GM12878 (cell line): ENCODE measurements at regions not wholly inside any gene's neighbourhood (a gene's known extent, or its start where the extent isn't known, plus 50 kb on each side); places are given as distances from the start of the nearest gene placed in this dataset.

ENCODE experiments used
- ATAC-seq: fragments of 200-7000 bp; cut with Tn5 transposase; 3 replicates; pipeline ENCODE4 v1.9.1; 2020; ENCODE audit warnings: mild to moderate bottlenecking, moderate library complexity
- BruUV-seq: library from RNA; stranded (reverse); fragments of 400-500 nt; replicated peaks from 2 replicates; lab custom pipeline; 2021; lab: Mats Ljungman, UMichigan
- CTCF ChIA-PET: fragments of 300-600 bp; sonication (Branson Sonifier 250); formaldehyde crosslinking; extraction: SDS; loops from one replicate; lab custom pipeline; 2021; ENCODE audit warnings: inconsistent platforms; lab: Yijun Ruan, JAX
- POLR2A ChIA-PET: fragments of 350-600 bp; formaldehyde crosslinking; extraction: SDS; loops from one replicate; lab custom pipeline; 2021; ENCODE audit warnings: inconsistent platforms; lab: Charles Lee
- RAD21 ChIA-PET: fragments of 300-600 bp; sonication (Branson Sonifier 250); formaldehyde crosslinking; loops from one replicate; lab custom pipeline; 2023; ENCODE audit warnings: antibody characterized with exemption; ENCODE audit not compliant: unreplicated experiment; lab: Charles Lee
- SMC1A ChIA-PET: fragments of 300-600 bp; sonication (Branson Sonifier 250); formaldehyde crosslinking; loops from one replicate; lab custom pipeline; 2023; ENCODE audit not compliant: unreplicated experiment, uncharacterized antibody; lab: Charles Lee
- DNase-seq: peaks from one replicate; pipeline ENCODE4 v3.0.0-alpha.2; 2011; ENCODE audit warnings: low read depth, low spot score
- FAIRE-seq: peaks from 3 replicates; lab custom pipeline; 2011; peaks lifted over from hg19 to GRCh38; lab: Jason Lieb, UNC
- H2AFZ ChIP-seq: 2 replicates; pipeline ENCODE4 v1.6.0; 2011; ENCODE audit warnings: low read depth, low read length, control low read depth; ENCODE audit not compliant: control insufficient read depth
- H3K27ac ChIP-seq: 2 replicates; pipeline ENCODE4 v1.5.1; 2011; ENCODE audit warnings: control low read depth; ENCODE audit not compliant: control insufficient read depth, insufficient read depth
- H3K27me3 ChIP-seq, 2 experiments: replicated peaks in 1 of 2; 2 replicates each; pipeline versions ENCODE4 v1.6.0 to v1.6.1; 2011; ENCODE audit warnings: low read length in 1 of 2; ENCODE audit not compliant: control insufficient read depth in 2 of 2, insufficient read depth in 2 of 2
- H3K36me3 ChIP-seq, 2 experiments: 2 replicates each; pipeline ENCODE4 v1.5.1; 2011; ENCODE audit warnings: low read length in 1 of 2; ENCODE audit not compliant: control insufficient read depth in 2 of 2, insufficient read depth in 2 of 2
- H3K4me1 ChIP-seq: 2 replicates; pipeline ENCODE4 v1.6.1; 2011; ENCODE audit warnings: mild to moderate bottlenecking, low read length, moderate library complexity, mixed read lengths; ENCODE audit not compliant: control insufficient read depth, insufficient read depth
- H3K4me2 ChIP-seq: 2 replicates; pipeline ENCODE4 v1.6.0; 2011; ENCODE audit warnings: control low read depth; ENCODE audit not compliant: control insufficient read depth, insufficient read depth
- H3K4me3 ChIP-seq: fragments of 200-600 bp; sonication (generic); 2 replicates; pipeline ENCODE4 v1.5.1; 2016
- H3K79me2 ChIP-seq: 2 replicates; pipeline ENCODE4 v1.6.0; 2011; ENCODE audit warnings: low read length; ENCODE audit not compliant: control insufficient read depth, insufficient read depth
- H3K9ac ChIP-seq: 2 replicates; pipeline ENCODE4 v1.8.0; 2011; ENCODE audit warnings: low read length, control low read depth, mixed read lengths; ENCODE audit not compliant: control insufficient read depth, insufficient read depth
- H3K9me3 ChIP-seq: replicated peaks from 3 replicates; pipeline ENCODE4 v1.5.1; 2011; ENCODE audit warnings: mild to moderate bottlenecking, low read length; ENCODE audit not compliant: control insufficient read depth, insufficient read depth
- H4K20me1 ChIP-seq: 2 replicates; pipeline ENCODE4 v1.6.0; 2011; ENCODE audit not compliant: control insufficient read depth, insufficient read depth
- ATF7 ChIP-seq: fragments of 450-650 bp; IDR thresholded peaks from 2 replicates; pipeline ENCODE4 v1.6.1; 2016; ENCODE audit warnings: low read depth, mild to moderate bottlenecking
- CREB1 ChIP-seq: IDR thresholded peaks from 2 replicates; pipeline ENCODE4 v1.6.1; 2012; ENCODE audit warnings: low read depth, mild to moderate bottlenecking, inconsistent platforms
- EGR1 ChIP-seq, 2 experiments: IDR thresholded peaks; 1 replicate in 1 of 2; 2 replicates in 1 of 2; pipeline ENCODE4 v1.6.1; 2011 to 2012; ENCODE audit warnings: low read depth in 2 of 2, low read length in 2 of 2, borderline replicate concordance in 1 of 2, mild to moderate bottlenecking in 1 of 2, moderate library complexity in 1 of 2
- FOXK2 ChIP-seq: fragments of 450-650 bp; IDR thresholded peaks from 2 replicates; pipeline ENCODE4 v1.6.1; 2017; ENCODE audit warnings: mild to moderate bottlenecking, moderate library complexity
- KAT2A ChIP-seq: conservative IDR thresholded peaks from 2 replicates; pipeline ENCODE4 v1.6.1; 2011; ENCODE audit warnings: low read depth, low read length; ENCODE audit not compliant: control insufficient read depth
- POU2F2 ChIP-seq: IDR thresholded peaks from 3 replicates; pipeline ENCODE4 v1.6.1; 2011; ENCODE audit warnings: low read depth, mild to moderate bottlenecking, low read length, borderline replicate concordance
- RBBP5 ChIP-seq: fragments of 200-600 bp; sonication (generic); conservative IDR thresholded peaks from 2 replicates; pipeline ENCODE4 v1.6.1; 2016
- SIX5 ChIP-seq: IDR thresholded peaks from 2 replicates; pipeline ENCODE4 v1.6.1; 2011; ENCODE audit warnings: mild to moderate bottlenecking, low read depth, low read length, moderate library complexity; ENCODE audit not compliant: severe bottlenecking
- SKIL ChIP-seq: fragments of 450-650 bp; IDR thresholded peaks from 2 replicates; pipeline ENCODE4 v1.6.1; 2017; ENCODE audit warnings: mild to moderate bottlenecking, low read depth, inconsistent platforms; ENCODE audit not compliant: poor library complexity, severe bottlenecking
- SRF ChIP-seq, 2 experiments: IDR thresholded peaks; 2 replicates each; pipeline ENCODE4 v1.6.1; 2011; ENCODE audit warnings: low read depth in 2 of 2, low read length in 2 of 2, mild to moderate bottlenecking in 1 of 2, moderate library complexity in 1 of 2
- SUZ12 ChIP-seq: fragments of 200-600 bp; sonication (generic); IDR thresholded peaks from one replicate; pipeline ENCODE4 v1.6.1; 2018; ENCODE audit warnings: antibody characterized with exemption, mild to moderate bottlenecking; ENCODE audit not compliant: unreplicated experiment
- USF1 ChIP-seq: IDR thresholded peaks from 2 replicates; pipeline ENCODE4 v1.6.1; 2011; ENCODE audit warnings: borderline replicate concordance, low read depth, mild to moderate bottlenecking, moderate library complexity, mixed read lengths, low read length; ENCODE audit not compliant: insufficient read depth; ENCODE audit errors: extremely low read length
- WRNIP1 ChIP-seq: IDR thresholded peaks from 2 replicates; pipeline ENCODE4 v1.6.1; 2011; ENCODE audit warnings: low read depth, low read length, improper control_type of control experiment, borderline replicate concordance
- WGBS: methylation state at CpG from one replicate; pipeline ENCODE4 v1.1.6; 2016; ENCODE audit warnings: low lambda C conversion rate; ENCODE audit not compliant: insufficient replicate concordance, insufficient coverage; ENCODE audit errors: missing lambda C conversion rate; 5-methylcytosine and 5-hydroxymethylcytosine counted together
- in situ Hi-C: fragments of 300-500 bp; cut with MboI; formaldehyde crosslinking; loops from 9 replicates; pipeline ENCODE4 v1.14.3; 2018; ENCODE audit warnings: mixed read lengths
- intact Hi-C: fragments of 100-400 bp; cut with micrococcal nuclease; formaldehyde crosslinking; loops from one replicate; pipeline ENCODE4 v1.14.2; 2022; ENCODE audit not compliant: unreplicated experiment

GRCh38 chr16:88285514-88285822 is 97.3 kb upstream of the ZNF469 start:
- Histone ChIP-seq H3K4me3 (no peak overlapping the region), H3K9ac (no peak overlapping the region), H3K9me3 (peaks cover 6% of the 10 kb centered on the region; the same call in 1 of the 3 replicates), H3K27ac (no peak overlapping the region), H3K36me3 (no peaks in the 10 kb centered on the region), H3K27me3 (no peaks in the 10 kb centered on the region), H3K4me1 (no peaks in the 10 kb centered on the region), H3K79me2 (no peaks in the 10 kb centered on the region), H2AFZ (no peak overlapping the region), H3K4me2 (no peak overlapping the region), H4K20me1 (no peaks in the 10 kb centered on the region)
- no TSS peak for BruUV-seq
- in situ Hi-C loops, result no loop called here
- intact Hi-C loops, result no loop called here
- TF ChIP-seq USF1, result no peak
- TF ChIP-seq SRF (IDR thresholded peaks at IDR 0.05; ENCODE audit: low read depth in 2 of 2, low read length in 2 of 2), result no peak
- TF ChIP-seq EGR1 (IDR thresholded peaks at IDR 0.05; ENCODE audit: borderline replicate concordance in 1 of 2, low read depth in 2 of 2, low read length in 2 of 2), result no peak
- TF ChIP-seq POU2F2, result no peak
- TF ChIP-seq SIX5, result no peak
- no peak for TF ChIP-seq RBBP5
- ChIA-PET SMC1A (no interaction called here), POLR2A (no interaction called here), RAD21 (no interaction called here), CTCF (no interaction called here)
- ATAC-seq (no peak), FAIRE-seq (no peak), DNase-seq (no peak)
- WGBS, result 52% methylated on average over 10 of the region's 10 CpGs

GRCh38 chr16:88286301-88286923 is 96.3 kb upstream of the ZNF469 start:
- in situ Hi-C loops (no loop called here), intact Hi-C loops (no loop called here)

More at GRCh38 chr16:88286301-88286923, 96.3 kb upstream of the ZNF469 start:
- WGBS, result 51% methylated on average over 10 of the region's 10 CpGs
- Histone ChIP-seq H3K9me3 (peaks cover 6% of the 10 kb centered on the region; the same call in 1 of the 3 replicates), H3K27me3 (no peaks in the 10 kb centered on the region), H3K79me2 (no peaks in the 10 kb centered on the region), H3K27ac (no peak overlapping the region), H3K4me1 (no peaks in the 10 kb centered on the region), H3K4me2 (no peak overlapping the region), H3K9ac (no peak overlapping the region), H2AFZ (no peak overlapping the region), H3K4me3 (no peak overlapping the region), H4K20me1 (no peaks in the 10 kb centered on the region), H3K36me3 (no peaks in the 10 kb centered on the region)
- CTCF ChIA-PET, result no interaction called here
- TF ChIP-seq KAT2A (no peak), SUZ12 (no peak), WRNIP1 (no peak), CREB1 (no peak), ATF7 (no peak), FOXK2 (no peak), SKIL (no peak)
- RAD21 ChIA-PET, result no interaction called here
- POLR2A ChIA-PET, result no interaction called here
- BruUV-seq, result no TSS peak
- SMC1A ChIA-PET, result no interaction called here
- no peak for DNase-seq
- no peak for FAIRE-seq
- ATAC-seq, result no peak
